NCI-H226 (cell line): ENCODE measurements at regions not wholly inside any gene's neighbourhood (a gene's known extent, or its start where the extent isn't known, plus 50 kb on each side); places are given as distances from the start of the nearest gene placed in this dataset.

Experiments
- DNase-seq: peaks from one replicate; pipeline ENCODE4 v3.0.0-alpha.2; 2015

DNA sequence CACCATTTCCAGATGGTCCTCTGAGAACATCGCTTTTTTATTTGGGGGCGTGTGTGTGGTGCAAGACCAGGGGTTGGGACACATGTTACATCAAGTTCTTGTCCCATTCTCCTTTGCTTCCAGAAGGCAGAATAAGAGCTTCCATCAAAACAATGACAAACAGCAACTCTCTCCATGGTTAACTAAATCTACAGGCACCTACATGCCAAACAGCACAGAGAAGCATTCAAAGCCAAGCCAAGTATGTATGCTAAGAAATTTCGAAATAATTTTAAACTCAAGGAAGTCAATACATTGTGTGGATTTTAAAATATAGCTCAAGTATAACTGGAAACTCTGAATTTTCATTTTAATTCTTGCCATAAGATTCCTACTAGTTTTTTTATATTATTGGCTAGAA, 105.6 kb downstream of the SEC61B start:
- no peak for DNase-seq

DNA sequence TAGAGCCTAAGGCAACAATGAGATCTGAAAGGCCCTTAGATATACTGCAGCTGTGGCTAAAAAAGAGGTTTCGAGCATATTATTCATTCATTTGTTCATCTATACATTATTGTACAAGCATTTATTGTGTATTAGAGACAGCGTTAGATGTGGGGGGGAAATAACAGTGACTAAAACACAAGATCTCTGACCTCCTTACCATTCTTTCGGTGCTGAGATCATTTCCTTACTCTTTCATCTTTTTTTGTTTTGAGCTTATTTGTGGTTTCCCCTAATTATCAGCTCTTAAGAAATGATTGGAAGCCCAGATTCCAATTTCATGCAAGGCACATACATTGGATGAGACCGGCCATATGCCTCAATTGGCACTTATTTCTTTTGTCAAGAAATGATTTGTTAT, 113.2 kb downstream of the SEC61B start:
- DNase-seq: no peak

- no peak for DNase-seq
These were observed 113.9 kb downstream of the SEC61B start for GRCh38 chr9:99336005-99336404.

DNA sequence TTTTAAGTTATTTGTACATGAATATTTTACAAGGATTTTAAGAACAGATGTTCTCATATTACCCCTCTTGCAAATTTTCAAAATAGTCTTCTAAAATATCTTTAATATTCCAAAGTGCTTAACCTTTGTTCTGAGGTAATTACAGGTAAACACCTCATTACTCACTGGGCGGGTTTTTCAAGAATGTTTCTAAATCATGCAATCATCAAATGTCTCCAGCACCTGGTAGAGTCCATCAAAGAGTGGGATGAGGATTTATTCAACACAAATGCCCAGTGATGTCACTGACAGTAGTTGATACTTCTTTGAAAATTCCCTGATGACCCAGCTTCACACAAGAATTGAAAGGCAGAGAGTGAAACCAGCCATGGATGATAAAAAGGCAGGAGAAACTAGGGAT, 114.4 kb downstream of the SEC61B start:
- DNase-seq: no peak

GRCh38 chr9:99340281-99340680, 118.2 kb downstream of the SEC61B start:
- no peak for DNase-seq

GRCh38 chr9:99341686-99342085, 119.6 kb downstream of the SEC61B start:
- no peak for DNase-seq

DNA sequence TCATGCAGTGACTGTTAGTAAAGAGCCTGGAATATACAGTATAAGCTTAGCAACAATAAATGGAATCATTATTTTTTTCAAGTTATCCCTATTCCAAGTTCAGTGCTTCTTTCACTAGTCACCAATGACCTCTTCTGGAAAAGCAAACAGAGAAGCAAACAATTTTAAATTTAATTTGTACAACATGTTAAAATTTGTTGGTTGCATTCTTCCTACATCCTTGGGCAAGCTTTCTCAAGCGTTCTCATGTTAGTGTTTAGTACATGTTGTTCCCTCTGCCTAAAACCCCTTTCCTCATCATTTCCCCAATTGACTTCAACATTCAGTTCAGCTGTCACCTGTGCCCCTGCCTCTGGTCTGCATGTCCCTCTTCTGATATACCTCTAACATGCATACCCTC, 123.4 kb downstream of the SEC61B start:
- no peak for DNase-seq

- DNase-seq: no peak
These were observed 123.9 kb downstream of the SEC61B start for GRCh38 chr9:99345942-99346341.

DNA sequence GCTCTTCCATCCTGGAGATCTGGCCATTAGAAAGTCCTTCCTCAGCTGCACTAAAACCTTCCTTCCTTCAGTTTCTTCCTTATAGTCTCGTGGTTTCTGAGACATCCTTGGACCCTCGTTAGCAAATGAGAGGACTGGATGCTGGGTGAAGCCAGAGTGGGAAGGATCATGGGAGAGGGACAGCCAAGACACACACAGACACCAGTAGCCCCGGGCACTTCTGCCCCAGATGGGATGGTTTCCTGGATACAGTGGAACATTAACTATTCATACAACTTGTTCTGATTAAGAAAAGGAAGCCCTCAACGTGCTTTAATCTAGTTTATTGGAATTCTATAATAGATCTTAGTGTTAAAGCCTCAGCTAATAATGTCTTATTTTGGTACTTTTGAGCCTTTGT, 125.5 kb downstream of the SEC61B start:
- DNase-seq: no peak

GRCh38 chr9:99348289-99348688, 126.2 kb downstream of the SEC61B start:
- no peak for DNase-seq

GRCh38 chr9:99349870-99350269, 127.8 kb downstream of the SEC61B start:
- DNase-seq: no peak

DNA sequence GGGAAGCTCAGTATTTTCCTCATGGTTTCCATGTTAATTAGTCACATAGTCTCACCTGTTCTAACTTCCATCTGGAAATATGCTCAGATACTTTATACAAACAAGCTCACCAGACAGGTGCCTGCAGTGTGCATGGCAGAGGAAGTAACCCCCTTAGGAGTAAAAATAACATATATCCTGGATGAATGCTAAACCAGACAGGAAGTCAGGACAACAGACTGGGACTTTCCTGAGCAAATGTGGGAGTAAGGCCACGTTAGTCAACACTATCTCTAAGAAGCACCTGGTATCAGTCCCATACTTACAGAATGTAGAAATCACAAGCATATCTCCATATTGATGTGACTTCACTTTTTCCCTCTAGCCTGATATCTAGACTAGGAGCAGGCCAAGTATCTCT, 128.4 kb downstream of the SEC61B start:
- DNase-seq: peak; percentile 2

- no peak for DNase-seq
These were observed 129.6 kb downstream of the SEC61B start for GRCh38 chr9:99351647-99352046.

- DNase-seq: no peak
These were observed 130.7 kb downstream of the SEC61B start for GRCh38 chr9:99352826-99353225.

- no peak for DNase-seq
These were observed 131.3 kb downstream of the SEC61B start for GRCh38 chr9:99353408-99353807.

GRCh38 chr9:99354104-99354503, 132.0 kb downstream of the SEC61B start:
- DNase-seq: no peak

DNA sequence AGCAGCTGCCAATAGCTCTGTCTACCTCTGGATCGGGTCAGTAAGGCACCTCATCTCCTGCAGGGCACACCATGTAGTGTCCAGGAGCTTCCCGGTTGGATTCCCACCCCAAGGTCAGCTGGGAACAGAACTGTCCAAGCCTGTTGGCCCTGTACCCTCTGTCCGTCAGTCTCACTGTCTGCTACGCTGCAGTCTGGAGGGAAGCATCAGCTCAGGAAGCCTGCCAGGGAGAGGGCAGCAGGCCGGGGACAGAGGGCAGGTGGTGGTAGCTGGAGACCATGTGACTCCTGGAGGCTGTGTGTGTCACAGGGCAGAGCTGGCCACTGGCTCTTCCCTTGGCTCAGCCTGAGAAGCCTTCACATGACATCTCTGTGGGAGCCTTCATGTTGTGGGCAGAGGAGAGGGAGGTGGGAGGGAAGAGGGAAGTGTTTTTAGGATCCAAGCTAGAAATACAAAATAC, 134.5 kb downstream of the SEC61B start:
- DNase-seq: no peak

DNA sequence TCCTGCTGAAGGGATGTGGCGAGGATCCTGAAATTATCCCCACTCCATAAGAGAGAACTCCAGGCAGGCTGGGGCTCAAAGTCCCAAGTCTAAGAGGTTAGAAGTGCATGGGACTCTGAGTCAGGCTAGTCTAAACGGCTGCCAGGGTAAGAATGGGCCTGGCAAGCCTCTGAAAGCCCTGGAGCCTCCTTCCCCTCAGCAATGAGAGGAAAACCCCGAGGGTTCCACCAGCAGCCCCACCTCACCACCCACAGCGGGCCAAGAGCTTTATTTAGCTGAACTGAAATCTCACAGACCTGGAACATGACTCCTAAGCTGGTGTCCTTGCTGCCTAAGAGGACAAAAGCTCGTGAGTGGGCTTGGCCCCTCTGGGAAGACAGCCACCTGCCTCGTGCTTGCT, 135.5 kb downstream of the SEC61B start:
- no peak for DNase-seq

- DNase-seq: no peak
These were observed 136.6 kb downstream of the SEC61B start for GRCh38 chr9:99358668-99359067.

DNA sequence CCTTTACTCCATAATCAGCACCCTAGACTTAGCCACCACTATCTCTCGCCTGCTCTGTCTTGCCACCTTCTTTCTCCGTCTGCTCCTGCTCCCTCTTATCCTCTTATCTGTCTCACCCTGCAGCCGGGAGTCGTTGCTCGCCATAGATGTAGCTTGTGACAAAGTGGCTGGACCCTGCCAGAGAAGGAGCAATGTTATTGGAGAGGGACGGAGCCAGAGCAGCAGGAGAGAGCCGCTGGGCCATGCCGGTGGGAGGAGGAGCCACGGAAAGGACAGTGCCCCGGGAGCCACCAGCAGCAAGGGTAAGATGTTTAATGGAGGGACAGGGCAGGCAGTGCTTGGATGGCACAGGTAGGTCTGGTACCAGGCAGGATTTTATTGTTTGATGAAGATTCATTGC, 137.3 kb downstream of the SEC61B start:
- no peak for DNase-seq

DNA sequence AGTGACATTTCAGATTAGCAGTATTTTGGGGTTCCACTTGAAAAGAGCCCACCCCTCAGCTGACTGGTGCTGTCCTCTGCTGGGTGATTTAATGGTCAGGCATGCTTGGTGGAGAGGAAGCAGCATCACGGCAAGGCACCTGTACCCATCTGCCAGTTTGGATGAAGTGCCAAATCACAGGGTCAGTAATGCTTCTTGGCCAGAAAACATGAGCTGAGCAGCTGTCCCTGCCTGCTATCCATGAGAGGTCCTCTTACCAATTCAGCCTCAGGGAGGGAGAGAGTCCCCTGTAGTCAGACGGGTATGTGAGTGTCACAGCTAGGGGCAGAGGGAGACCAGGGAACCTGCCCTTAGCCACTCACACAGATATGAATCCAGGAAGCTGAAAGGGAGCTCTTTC, 137.9 kb downstream of the SEC61B start:
- DNase-seq: no peak

GRCh38 chr9:99361817-99362216, 139.7 kb downstream of the SEC61B start:
- DNase-seq: no peak

DNA sequence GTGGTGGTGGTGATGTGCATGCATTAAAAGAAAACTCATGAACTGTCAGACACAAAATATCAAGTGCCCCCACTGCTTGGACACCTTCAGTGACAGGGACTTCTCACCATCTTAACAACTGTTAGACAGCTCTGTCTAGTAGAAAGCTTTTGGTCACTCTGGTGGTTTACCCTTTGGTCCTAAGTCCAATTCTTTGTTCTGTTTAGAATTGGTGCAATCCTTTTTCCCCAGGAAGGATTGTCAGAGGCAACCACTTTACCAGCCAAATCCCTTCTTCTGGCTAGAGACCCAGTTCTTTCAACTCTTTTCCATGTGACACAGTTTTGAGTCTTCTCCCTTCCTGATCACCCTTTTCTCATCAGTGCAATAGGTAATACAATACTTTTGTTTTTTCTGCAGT, 140.2 kb downstream of the SEC61B start:
- DNase-seq: no peak

- no peak for DNase-seq
These were observed 141.4 kb downstream of the SEC61B start for GRCh38 chr9:99363509-99363908.

DNA sequence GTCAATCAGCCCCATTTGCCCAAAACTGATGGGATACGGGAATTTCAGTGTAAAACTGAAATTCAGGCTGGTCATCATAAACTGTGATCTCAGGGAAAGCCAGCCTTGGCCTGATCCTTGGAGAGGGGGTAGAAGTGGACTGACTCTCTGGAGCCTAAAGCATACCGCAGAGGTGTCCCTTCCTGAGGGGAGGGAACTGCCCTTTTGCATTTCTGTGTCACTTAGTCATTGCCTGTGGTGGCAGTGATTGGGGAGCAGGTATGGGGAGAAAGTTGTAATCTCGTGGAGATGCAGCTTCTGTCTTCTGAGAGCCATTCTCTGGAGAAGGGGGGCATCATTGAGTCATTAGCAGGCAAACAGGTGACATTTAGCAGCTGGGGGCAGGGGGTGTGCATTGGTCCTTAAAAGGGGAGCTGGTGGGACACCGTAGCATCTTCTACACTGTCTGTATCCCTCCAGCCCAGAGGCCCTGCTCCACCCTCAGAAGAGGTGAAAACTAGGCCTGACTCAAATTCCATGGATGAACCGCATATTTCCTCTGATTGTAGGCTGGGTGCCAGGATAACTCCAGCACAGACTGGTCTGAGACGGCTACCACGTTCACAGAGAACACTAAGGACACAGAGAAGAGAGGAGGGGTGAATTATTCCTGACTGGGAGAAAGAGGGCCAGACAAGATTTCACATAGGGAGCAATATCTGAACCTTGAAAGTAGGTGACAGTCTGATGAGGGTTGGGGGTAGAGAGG, 143.3 kb downstream of the SEC61B start:
- peak; percentile 28 for DNase-seq
